DMS53 treated with DMSO at 0.1 percent for 48 hours (cell line): ENCODE measurements at regions not wholly inside any gene's neighbourhood (a gene's known extent, or its start where the extent isn't known, plus 50 kb on each side); places are given as distances from the start of the nearest gene placed in this dataset.
A peak's percentile ranks its signal among the peaks of the same experiment; 100 is the strongest.

Experiments
- DNase-seq: peaks from one replicate; lab custom pipeline; 2025; ENCODE audit not compliant: unreplicated experiment; lab: John Stamatoyannopoulos, UW

DNA sequence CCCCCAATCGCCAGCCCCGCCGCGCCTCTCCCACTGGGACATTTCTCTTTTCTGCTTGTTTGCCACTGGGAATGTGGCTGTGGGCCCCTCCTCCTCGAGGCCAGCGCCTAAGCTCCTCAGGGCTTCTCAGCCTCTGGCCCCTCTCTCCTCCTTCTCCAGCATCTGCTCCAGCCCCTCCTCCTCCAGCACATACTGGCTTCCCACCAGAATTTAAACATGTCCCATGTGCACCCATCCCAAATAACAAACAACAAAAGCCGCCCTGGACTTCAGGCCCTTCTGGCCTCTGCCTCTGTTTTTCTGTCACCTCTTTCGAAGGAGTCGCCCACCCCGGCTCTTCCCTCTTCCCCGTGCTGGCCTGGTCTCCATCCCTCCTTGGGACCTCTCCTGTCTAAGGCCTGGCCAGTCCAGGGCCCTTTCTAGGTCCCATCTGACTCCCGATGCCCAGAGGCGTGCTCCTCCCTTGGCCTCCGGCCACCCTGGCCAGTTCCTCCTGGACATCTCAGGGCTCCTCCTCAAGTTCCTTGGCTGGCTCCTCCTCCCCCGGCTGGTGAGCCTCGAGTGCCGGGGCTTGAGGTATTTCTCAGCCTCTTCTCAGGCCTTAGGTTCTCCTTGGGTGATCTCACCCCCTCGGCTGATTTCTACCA, 94.6 kb upstream of the SLC6A6 start:
- DNase-seq = no peak

DNA sequence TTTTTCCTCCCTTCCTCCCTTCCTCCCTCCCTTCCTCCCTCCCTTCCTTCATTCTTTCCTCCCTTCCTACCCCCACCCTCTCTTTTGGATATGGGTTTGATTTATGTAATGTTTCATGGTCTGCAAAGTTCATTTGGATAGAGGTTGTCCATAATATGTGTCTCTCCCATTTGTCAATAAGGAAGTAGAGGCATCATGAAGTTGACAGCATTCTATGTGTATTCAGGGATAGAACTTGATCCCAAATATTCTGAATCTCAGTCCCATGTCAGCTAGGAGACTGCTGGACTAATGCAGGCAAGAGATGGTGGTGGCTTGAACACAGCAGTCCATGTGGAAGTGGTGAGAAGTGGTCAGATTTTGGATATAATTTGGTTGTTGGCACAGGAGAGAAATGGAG, 90.7 kb upstream of the SLC6A6 start:
- no peak for DNase-seq

- no peak for DNase-seq
These were observed 90.0 kb upstream of the SLC6A6 start for GRCh38 chr3:14312375-14312774.

- DNase-seq = no peak
These were observed 85.3 kb upstream of the SLC6A6 start for GRCh38 chr3:14317057-14317553.

GRCh38 chr3:14318646-14319045, 83.8 kb upstream of the SLC6A6 start:
- DNase-seq = no peak

- DNase-seq = peak; percentile 62
These were observed 82.7 kb upstream of the SLC6A6 start for GRCh38 chr3:14319654-14320182.

DNA sequence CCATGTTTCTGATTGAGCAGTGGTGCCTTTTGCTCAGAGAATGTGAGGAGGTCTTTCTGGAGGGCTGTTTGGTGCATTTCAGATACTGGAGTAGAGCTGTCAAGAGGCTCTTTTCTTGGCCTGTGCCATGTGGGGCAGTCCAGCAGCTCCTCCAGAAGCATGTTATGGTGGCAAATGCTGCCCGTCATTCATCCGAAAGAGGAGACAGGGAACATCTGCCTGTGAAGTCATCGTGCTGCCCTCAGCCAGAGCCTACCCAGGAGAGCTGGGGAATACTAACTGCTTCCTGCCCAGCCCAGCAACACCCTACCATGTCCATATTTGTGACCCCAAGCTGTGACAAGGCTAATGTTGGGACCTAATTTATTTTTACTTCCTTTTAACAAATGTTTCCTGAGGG, 82.2 kb upstream of the SLC6A6 start:
- no peak for DNase-seq

DNA sequence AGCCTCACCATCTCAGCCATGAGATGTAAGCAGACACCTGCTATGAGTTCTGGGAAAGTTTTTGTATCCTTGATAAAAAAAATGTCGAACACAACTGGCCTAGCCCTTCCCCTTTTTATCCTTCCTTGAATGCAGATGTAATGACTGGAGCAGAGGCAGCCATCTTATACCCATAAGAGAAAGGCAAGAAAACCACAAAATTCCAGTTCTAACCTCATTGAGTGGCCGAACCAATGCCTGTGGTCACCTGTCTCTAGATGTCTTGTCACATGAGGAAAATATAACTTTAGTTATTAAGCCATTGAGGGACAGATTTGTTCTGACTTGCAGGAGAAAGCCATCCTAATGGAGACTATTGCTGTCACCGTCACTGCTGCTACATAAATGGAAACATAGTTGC, 80.4 kb upstream of the SLC6A6 start:
- DNase-seq = no peak

DNA sequence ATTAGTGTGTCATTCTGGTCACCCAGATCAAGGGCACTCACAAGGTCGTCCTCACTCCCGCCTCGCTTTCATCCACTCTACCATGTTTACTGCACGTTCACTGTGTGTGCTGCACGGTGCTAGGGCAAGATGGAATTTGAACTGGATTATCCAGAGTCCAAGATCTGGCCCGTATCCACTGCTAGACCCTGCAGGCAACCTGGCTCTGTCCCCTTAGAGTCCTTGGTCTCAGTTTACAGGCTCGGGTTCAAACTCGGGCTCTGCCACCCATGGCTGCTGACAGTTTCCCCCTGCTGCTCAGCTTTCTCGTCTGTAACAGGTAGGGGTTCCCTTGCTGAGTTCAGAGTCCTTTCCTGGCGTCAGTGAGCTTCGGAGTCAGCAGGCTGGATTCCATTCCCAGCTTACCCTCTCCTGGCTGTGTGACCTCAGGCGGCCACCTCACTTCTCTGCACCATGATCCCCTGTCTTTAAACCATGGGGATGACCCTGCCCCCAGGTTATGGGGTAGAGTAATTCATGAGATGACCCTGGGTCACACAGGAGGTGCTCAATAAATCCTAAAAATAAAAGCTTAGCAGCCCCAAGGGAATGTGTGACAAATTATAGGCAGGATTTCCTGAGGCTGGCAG, 79.6 kb upstream of the SLC6A6 start:
- no peak for DNase-seq

GRCh38 chr3:14323401-14324223, 78.8 kb upstream of the SLC6A6 start:
- DNase-seq = no peak

DNA sequence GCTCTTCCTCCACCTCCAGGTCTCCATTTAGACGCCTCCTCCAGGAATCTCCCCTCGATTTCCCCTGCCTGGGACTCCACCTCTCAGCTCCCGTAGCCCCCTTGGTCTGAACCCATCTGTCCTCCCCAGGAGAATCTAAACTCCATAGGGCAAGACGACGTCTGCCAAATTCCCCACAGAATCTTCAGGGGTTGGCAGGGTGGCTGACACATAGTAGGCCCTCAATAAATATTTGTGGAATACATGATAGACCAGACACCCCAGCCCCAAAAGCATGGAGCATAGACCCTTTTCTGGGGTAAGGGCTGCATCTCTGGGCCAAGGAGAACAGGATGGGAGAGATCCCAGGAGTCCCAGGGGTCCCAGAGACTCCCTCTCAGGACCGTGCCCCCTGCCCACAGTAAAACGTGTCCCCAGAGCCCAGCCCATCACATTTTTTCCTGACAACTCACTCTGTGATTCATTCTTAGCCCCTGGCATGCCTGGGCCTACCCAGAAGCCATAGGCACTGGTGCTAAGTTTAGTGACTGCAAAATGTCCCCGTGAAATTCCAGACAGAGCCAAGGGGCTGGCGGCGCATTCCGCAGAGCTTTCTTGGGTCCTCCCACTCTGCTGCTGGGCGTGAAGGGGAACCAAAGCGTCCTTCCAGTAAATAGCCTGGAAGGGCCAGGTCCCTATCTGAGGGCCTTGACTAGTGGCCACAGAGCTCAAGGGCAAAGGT, 78.0 kb upstream of the SLC6A6 start:
- no peak for DNase-seq

DNA sequence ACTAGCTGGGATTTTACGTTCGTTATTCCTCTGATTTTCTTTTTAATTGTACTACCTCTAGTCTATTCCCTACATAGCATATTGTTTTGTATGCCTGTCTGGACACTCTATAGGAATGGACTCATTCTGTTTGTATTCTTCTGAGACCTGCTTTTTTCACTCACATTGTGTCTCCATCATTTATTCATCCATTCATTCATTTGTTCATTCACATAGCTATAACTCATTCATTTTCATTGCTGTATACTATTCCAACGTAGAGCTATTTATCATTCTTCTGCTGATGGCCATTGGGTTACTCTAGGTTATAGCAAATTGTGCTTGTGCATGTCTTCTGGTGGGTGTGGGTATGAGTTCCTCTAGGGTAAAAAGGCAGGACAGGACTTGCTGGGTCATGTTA, 74.0 kb upstream of the SLC6A6 start:
- no peak for DNase-seq

DNA sequence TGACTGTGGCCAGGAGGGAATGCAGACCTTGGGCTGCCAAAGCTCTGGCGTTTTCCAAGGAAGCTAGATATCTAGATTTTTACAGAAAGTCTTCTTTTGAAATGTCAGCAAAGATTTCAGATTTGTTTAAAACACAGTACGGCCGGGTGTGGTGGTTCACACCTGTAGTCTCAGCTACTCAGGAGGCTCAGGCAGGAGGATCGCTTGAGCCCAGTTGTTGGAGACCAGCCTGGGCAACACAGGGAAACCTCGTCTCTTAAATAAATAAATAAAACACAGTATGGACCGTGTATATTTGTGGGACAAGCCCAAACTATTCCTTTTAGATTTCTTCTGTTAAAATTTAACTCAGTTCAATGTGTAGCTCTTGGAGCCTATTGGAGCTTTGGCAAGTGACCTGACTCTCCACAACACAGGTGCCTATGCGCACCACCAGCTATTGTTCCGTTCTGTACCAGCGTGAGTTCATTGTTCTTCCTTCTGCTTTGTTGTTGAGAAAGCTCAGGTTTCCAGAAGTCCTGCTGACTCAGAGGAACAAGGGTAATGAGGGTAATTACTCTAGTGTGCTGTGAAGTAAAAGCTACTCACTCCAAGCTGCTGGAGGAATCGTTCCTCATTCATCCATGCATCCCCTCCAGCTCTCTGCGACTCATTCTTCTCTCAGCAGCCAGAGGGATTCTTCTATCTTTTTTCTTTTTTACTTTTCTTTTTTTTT, 73.1 kb upstream of the SLC6A6 start:
- DNase-seq = peak; percentile 55

GRCh38 chr3:14329842-14330241, 72.6 kb upstream of the SLC6A6 start:
- no peak for DNase-seq

DNA sequence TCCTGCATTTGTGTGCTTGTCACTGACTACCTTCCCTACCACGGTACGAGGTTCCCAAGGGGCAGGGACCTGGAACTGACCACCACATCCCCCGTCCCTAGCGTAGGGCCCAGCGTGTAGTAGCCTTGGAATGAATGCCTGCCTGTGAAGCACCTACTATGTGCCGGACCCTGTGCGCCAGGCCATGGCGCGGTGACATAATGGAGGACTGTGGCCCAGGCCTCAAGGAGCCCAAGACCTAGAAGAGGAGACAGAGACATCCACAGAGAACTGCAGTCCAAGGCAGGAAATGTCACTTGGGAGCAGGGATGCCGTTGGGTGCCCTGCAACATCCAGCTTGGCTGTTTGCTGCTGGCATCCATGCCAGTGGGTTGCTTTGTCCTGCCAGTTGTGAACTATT, 71.9 kb upstream of the SLC6A6 start:
- no peak for DNase-seq

GRCh38 chr3:14331251-14331650, 71.2 kb upstream of the SLC6A6 start:
- no peak for DNase-seq

GRCh38 chr3:14332392-14332791, 70.0 kb upstream of the SLC6A6 start:
- DNase-seq = no peak

GRCh38 chr3:14333215-14333614, 69.2 kb upstream of the SLC6A6 start:
- DNase-seq = no peak

GRCh38 chr3:14333621-14334020, 68.8 kb upstream of the SLC6A6 start:
- DNase-seq = no peak

DNA sequence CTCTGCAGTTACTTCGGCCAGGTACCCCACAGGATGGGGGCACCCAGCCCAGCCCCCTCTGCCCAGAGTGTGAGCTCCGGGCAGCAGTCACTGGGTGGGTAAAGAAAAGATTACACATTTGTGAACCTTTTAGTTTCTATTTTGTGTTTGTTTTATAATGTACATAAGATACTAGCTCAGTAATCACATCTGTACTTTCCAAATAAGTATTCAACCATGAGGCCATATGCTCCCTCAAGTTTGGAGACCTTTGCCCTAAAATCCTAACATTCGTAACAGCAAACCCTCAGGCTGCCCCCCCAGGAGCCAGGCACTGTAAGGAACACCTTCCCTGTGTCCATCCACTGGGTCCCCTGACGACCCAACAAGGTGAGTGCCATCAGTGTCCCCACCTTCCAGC, 68.3 kb upstream of the SLC6A6 start:
- DNase-seq = no peak

DNA sequence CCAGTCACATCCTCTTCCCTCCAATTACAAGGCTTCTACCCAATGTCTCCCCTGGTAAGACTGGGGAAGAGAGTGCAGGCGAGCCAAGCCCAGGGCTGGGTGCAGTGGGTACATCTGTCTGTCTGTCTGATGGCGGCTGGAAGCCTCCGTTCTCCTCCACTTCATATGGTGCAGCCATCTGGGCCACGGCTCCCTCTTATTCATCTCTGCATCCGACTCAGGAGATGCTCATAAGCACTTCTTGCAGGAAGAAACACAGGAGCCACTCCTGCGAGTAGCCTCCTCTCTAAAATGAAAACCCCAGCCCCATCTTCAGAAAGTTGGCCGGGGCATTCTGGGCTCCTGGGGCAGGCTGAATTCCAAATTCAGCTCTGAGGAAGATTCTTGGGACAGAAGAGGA, 67.5 kb upstream of the SLC6A6 start:
- DNase-seq = no peak
